HCT116 (cell line): ENCODE measurements at regions not wholly inside any gene's neighbourhood (a gene's known extent, or its start where the extent isn't known, plus 50 kb on each side); places are given as distances from the start of the nearest gene placed in this dataset.

Source experiments
- ATAC-seq: fragments of 200-7000 bp; cut with Tn5 transposase; 2 replicates; pipeline ENCODE4 v1.9.1; 2020; ENCODE audit warnings: mild to moderate bottlenecking, moderate library complexity
- BruUV-seq: library from RNA; stranded (reverse); fragments of 400-500 nt; replicated peaks from 2 replicates; lab custom pipeline; 2021; lab: Mats Ljungman, UMichigan
- CTCF ChIA-PET: fragments of 300-600 bp; sonication (Branson Sonifier 250); formaldehyde crosslinking; loops from one replicate; lab custom pipeline; 2021; ENCODE audit warnings: antibody characterized with exemption; lab: Charles Lee
- POLR2A ChIA-PET: fragments of 300-600, 350-600 bp; sonication (Branson Sonifier 250); formaldehyde crosslinking; loops from one replicate; lab custom pipeline; 2021; ENCODE audit warnings: antibody characterized with exemption; lab: Charles Lee
- RAD21 ChIA-PET, 2 experiments: fragments of 300-600 bp; sonication (Branson Sonifier 250); formaldehyde crosslinking; loops; one replicate each; lab custom pipeline; 2023; ENCODE audit warnings: low total read pairs in 2 of 2; ENCODE audit not compliant: uncharacterized antibody in 2 of 2, unreplicated experiment in 2 of 2, low non-redundant PET in 1 of 2; lab: Charles Lee
- DNase-seq: peaks from one replicate; pipeline ENCODE4 v3.0.0-alpha.2; 2010; ENCODE audit warnings: low read depth, low spot score
- H2AFZ ChIP-seq: fragments of 200-600 bp; shearing (Covaris generic), sonication (generic); 2 replicates; pipeline ENCODE4 v1.6.1; 2017; ENCODE audit warnings: low read depth, mixed run types, mixed read lengths, antibody characterized with exemption, low read length; ENCODE audit not compliant: poor library complexity, severe bottlenecking
- H3K27ac ChIP-seq: 2 replicates; pipeline ENCODE4 v1.5.1; 2012; ENCODE audit warnings: low read depth, low read length
- H3K27me3 ChIP-seq: fragments of 200-600 bp; sonication (generic); 2 replicates; pipeline ENCODE4 v1.6.1; 2016; ENCODE audit warnings: mixed run types, low read length, mixed read lengths; ENCODE audit not compliant: insufficient read depth
- H3K36me3 ChIP-seq, 2 experiments: fragments of 200-500 bp in 1 of 2; fragments of 200-600 bp in 1 of 2; sonication (Bioruptor generic) in 1 of 2; sonication (generic) in 1 of 2; 2 replicates each; pipeline versions ENCODE4 v1.5.1 to v1.6.1; 2014 to 2016; ENCODE audit warnings: low read length in 2 of 2, inconsistent platforms in 1 of 2, mixed read lengths in 1 of 2, mixed run types in 1 of 2; ENCODE audit not compliant: insufficient read depth in 2 of 2, control insufficient read depth in 1 of 2
- H3K4me1 ChIP-seq, 2 experiments: fragments of 200-600 bp in 1 of 2; sonication (generic) in 1 of 2; 2 replicates each; pipeline versions ENCODE4 v1.5.1 to v1.6.1; 2012 to 2017; ENCODE audit warnings: low read length in 2 of 2, inconsistent platforms in 1 of 2, mild to moderate bottlenecking in 1 of 2, mixed read lengths in 1 of 2, mixed run types in 1 of 2, moderate library complexity in 1 of 2; ENCODE audit not compliant: insufficient read depth in 2 of 2, control insufficient read depth in 1 of 2
- H3K4me2 ChIP-seq: fragments of 200-600 bp; sonication (generic); 2 replicates; pipeline ENCODE4 v1.6.1; 2017; ENCODE audit warnings: mixed run types, low read length, mixed read lengths
- H3K4me3 ChIP-seq, 2 experiments: fragments of 200-600 bp in 1 of 2; sonication (generic) in 1 of 2; replicated peaks in 1 of 2; 2 replicates each; pipeline ENCODE4 v1.5.1; 2011 to 2016; ENCODE audit warnings: low read length in 2 of 2, control low read depth in 1 of 2, low read depth in 1 of 2, mild to moderate bottlenecking in 1 of 2, mixed read lengths in 1 of 2, mixed run types in 1 of 2
- H3K79me2 ChIP-seq: fragments of 200-600 bp; sonication (generic); 2 replicates; pipeline ENCODE4 v1.6.1; 2017; ENCODE audit warnings: mild to moderate bottlenecking, mixed run types, low read length, moderate library complexity, mixed read lengths; ENCODE audit not compliant: insufficient read depth
- H3K9ac ChIP-seq: fragments of 200-600 bp; sonication (generic); 2 replicates; pipeline ENCODE4 v1.6.1; 2016; ENCODE audit warnings: low read length, mixed read lengths
- H3K9me2 ChIP-seq: fragments of 200-600 bp; sonication (generic), shearing (Covaris generic); 2 replicates; pipeline ENCODE4 v1.6.1; 2017; ENCODE audit warnings: mixed run types, mild to moderate bottlenecking, moderate library complexity; ENCODE audit not compliant: insufficient read depth
- H3K9me3 ChIP-seq, 2 experiments: fragments of 200-500 bp in 1 of 2; fragments of 200-600 bp in 1 of 2; sonication (Bioruptor generic) in 1 of 2; sonication (generic) in 1 of 2; 2 replicates each; pipeline ENCODE4 v1.6.1; 2014 to 2017; ENCODE audit warnings: low read length in 2 of 2, mixed read lengths in 2 of 2, inconsistent platforms in 1 of 2, low read depth in 1 of 2, mild to moderate bottlenecking in 1 of 2, mixed run types in 1 of 2, moderate library complexity in 1 of 2; ENCODE audit not compliant: control insufficient read depth in 1 of 2, insufficient read depth in 1 of 2
- H4K20me1 ChIP-seq: fragments of 200-600 bp; sonication (generic), shearing (Covaris generic); 2 replicates; pipeline ENCODE4 v1.6.1; 2017; ENCODE audit warnings: mixed run types, mild to moderate bottlenecking, moderate library complexity; ENCODE audit not compliant: insufficient read depth
- CEBPB ChIP-seq: IDR thresholded peaks from 2 replicates; pipeline ENCODE4 v1.6.1; 2012; ENCODE audit warnings: low read depth
- EZH2 ChIP-seq: fragments of 200-600 bp; sonication (generic); IDR thresholded peaks from 2 replicates; pipeline ENCODE4 v1.6.1; 2017; ENCODE audit warnings: antibody characterized with exemption, mixed run types
- FOSL1 ChIP-seq: IDR thresholded peaks from 2 replicates; pipeline ENCODE4 v1.6.1; 2012; ENCODE audit warnings: low read depth
- RAD21 ChIP-seq: IDR thresholded peaks from 2 replicates; pipeline ENCODE4 v1.6.1; 2012; ENCODE audit warnings: low read depth, mild to moderate bottlenecking
- SIN3A ChIP-seq: IDR thresholded peaks from 2 replicates; pipeline ENCODE4 v1.6.1; 2012; ENCODE audit warnings: low read depth
- TCF7L2 ChIP-seq: IDR thresholded peaks from 2 replicates; pipeline ENCODE4 v1.7.0; 2011; ENCODE audit warnings: borderline replicate concordance, inconsistent platforms; ENCODE audit not compliant: insufficient read depth, insufficient read length; ENCODE audit errors: extremely low read depth
- ZFX ChIP-seq: fragments of 450-650 bp; IDR thresholded peaks from 2 replicates; pipeline ENCODE4 v1.6.1; 2017
- ZNF274 ChIP-seq: fragments of 200-500 bp; sonication (Bioruptor generic); IDR thresholded peaks from 2 replicates; pipeline ENCODE4 v1.6.1; 2014; ENCODE audit warnings: mild to moderate bottlenecking, low read depth, low read length, inconsistent platforms
- intact Hi-C: fragments of 100-400 bp; cut with micrococcal nuclease; formaldehyde crosslinking; loops from 2 replicates; pipeline ENCODE4 v1.10.0; 2022
- TF ChIP-seq, protein P1 (sequence below): IDR thresholded peaks from 2 replicates; pipeline ENCODE4 v1.6.1; 2012
- TF ChIP-seq, protein P2 (sequence below), 3 experiments: fragments of 200-600 bp in 1 of 3; sonication (generic) in 1 of 3; IDR thresholded peaks in 2 of 3; conservative IDR thresholded peaks in 1 of 3; 2 replicates each; pipeline ENCODE4 v1.5.1; 2012 to 2017; ENCODE audit warnings: low read depth in 2 of 3, low read length in 2 of 3, antibody characterized with exemption in 1 of 3, borderline replicate concordance in 1 of 3, control low read depth in 1 of 3, mild to moderate bottlenecking in 1 of 3, mixed read lengths in 1 of 3, mixed run types in 1 of 3, moderate library complexity in 1 of 3; ENCODE audit not compliant: insufficient read depth in 1 of 3

DNA sequence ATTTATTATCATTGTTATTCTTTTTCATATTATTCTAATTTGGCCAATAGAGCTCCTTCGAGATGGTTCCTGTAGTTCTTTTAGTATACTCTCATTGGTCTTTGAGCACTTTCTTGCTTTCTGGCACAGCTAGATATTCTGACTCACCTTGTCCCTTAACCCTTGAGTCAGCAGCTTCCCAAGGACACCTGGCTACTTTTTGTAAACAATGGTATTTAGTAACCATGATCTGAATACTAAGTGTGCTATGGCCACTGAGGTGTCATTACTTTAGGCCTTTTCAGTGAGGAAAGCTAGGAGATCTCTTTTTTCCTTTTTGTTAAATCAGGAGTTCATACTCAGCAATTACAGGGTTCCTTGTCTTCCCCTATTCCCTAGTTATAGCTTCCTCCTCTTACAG is 126.5 kb upstream of the CITED2 start:
- Histone ChIP-seq H3K9ac (no peak overlapping the region), H3K4me2 (no peak overlapping the region), H4K20me1 (no peaks in the 10 kb centered on the region), H3K4me1 (peaks cover 0 to 6% of the 10 kb centered on the region in 2 experiments; a peak in 2 of 4 replicates), H3K9me2 (no peaks in the 10 kb centered on the region), H3K9me3 (no peaks in the 10 kb centered on the region), H3K27ac (no peak overlapping the region), H3K27me3 (no peaks in the 10 kb centered on the region), H3K4me3 (no peak overlapping the region), H3K79me2 (no peaks in the 10 kb centered on the region), H2AFZ (peak overlapping the region; percentile 66), H3K36me3 (no peaks in the 10 kb centered on the region)
- ChIA-PET CTCF (no interaction called here), POLR2A (no interaction called here), RAD21 (no interaction called here)
- intact Hi-C loops: no loop called here
- TF ChIP-seq RAD21 (no peak), FOSL1 (peak; percentile 25; the same call in 1 of the 2 replicates)
- no TSS peak for BruUV-seq
- DNase-seq (no peak), ATAC-seq (no peak; the same call in 1 of the 2 replicates)

DNA sequence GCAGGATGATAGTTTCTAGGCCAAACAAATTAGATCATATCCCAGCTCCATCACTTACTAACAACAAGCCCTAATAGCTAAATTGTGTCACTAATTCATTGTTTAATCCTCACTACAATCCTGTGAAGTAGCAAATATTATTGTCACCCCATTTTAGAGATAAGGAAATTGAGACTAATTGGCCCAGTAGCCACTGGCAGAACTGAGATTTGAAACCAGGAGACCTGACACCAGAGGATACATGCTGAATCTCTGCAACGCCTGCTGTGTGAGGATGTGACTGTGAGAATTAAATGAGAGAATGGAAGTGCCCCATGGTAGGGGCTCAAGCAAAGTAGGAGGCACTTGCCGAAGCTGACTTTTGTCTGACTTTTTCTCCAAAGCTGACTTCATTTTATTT is 124.3 kb upstream of the CITED2 start:
- no TSS peak for BruUV-seq
- Histone ChIP-seq H3K79me2 (no peaks in the 10 kb centered on the region), H3K9me2 (no peaks in the 10 kb centered on the region), H3K9ac (no peak overlapping the region), H3K4me2 (no peak overlapping the region), H3K9me3 (no peaks in the 10 kb centered on the region), H3K36me3 (no peaks in the 10 kb centered on the region), H3K4me1 (peaks cover 0 to 6% of the 10 kb centered on the region in 2 experiments; a peak in 2 of 4 replicates), H3K27ac (no peak overlapping the region), H3K27me3 (no peaks in the 10 kb centered on the region), H3K4me3 (no peak overlapping the region), H2AFZ (no peak overlapping the region), H4K20me1 (no peaks in the 10 kb centered on the region)
- no peak for ATAC-seq
- POLR2A ChIA-PET: no interaction called here
- no peak for TF ChIP-seq EZH2
- TF ChIP-seq ZFX: no peak
- TF ChIP-seq, protein P1, sequence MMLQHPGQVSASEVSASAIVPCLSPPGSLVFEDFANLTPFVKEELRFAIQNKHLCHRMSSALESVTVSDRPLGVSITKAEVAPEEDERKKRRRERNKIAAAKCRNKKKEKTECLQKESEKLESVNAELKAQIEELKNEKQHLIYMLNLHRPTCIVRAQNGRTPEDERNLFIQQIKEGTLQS: no peak
- TF ChIP-seq CEBPB: no peak
- no peak for TF ChIP-seq ZNF274
- TF ChIP-seq, protein P2, sequence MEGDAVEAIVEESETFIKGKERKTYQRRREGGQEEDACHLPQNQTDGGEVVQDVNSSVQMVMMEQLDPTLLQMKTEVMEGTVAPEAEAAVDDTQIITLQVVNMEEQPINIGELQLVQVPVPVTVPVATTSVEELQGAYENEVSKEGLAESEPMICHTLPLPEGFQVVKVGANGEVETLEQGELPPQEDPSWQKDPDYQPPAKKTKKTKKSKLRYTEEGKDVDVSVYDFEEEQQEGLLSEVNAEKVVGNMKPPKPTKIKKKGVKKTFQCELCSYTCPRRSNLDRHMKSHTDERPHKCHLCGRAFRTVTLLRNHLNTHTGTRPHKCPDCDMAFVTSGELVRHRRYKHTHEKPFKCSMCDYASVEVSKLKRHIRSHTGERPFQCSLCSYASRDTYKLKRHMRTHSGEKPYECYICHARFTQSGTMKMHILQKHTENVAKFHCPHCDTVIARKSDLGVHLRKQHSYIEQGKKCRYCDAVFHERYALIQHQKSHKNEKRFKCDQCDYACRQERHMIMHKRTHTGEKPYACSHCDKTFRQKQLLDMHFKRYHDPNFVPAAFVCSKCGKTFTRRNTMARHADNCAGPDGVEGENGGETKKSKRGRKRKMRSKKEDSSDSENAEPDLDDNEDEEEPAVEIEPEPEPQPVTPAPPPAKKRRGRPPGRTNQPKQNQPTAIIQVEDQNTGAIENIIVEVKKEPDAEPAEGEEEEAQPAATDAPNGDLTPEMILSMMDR (IDR thresholded peaks at IDR 0.05 in 2 of 3, conservative IDR thresholded peaks at IDR 0.05 in 1 of 3; ENCODE audit: borderline replicate concordance in 1 of 3, insufficient read depth in 1 of 3, low read depth in 2 of 3, low read length in 2 of 3): no peak
- no peak for TF ChIP-seq RAD21
- no peak for TF ChIP-seq TCF7L2
- TF ChIP-seq SIN3A: no peak
- no peak for DNase-seq
- intact Hi-C loops: no loop called here
- RAD21 ChIA-PET: no interaction called here
- CTCF ChIA-PET: no interaction called here
